Gastroesophageal sphincter (tissue), 4 donors: ENCODE measurements at regions not wholly inside any gene's neighbourhood (a gene's known extent, or its start where the extent isn't known, plus 50 kb on each side); places are given as distances from the start of the nearest gene placed in this dataset.

Experiments used
- ATAC-seq: fragments of 150-250 bp; one replicate; pipeline ENCODE4 v1.9.1; 2016; ENCODE audit warnings: mild to moderate bottlenecking, moderate library complexity
- H3K27ac ChIP-seq, 4 donors: fragments of 200-600 bp; sonication (generic) in 3 of 4; 1 replicate in 3 of 4; 2 replicates in 1 of 4; pipeline ENCODE4 v1.5.1; 2016 to 2019
- H3K27me3 ChIP-seq: fragments of 200-600 bp; sonication (generic); one replicate; pipeline ENCODE4 v1.5.1; 2019
- H3K36me3 ChIP-seq, 2 donors: fragments of 200-600 bp; sonication (generic); one replicate each; pipeline ENCODE4 v1.5.1; 2019; ENCODE audit warnings: control low read depth in 1 of 2
- H3K4me1 ChIP-seq, 3 donors: fragments of 200-600 bp; sonication (generic); 1 replicate in 2 of 3; 2 replicates in 1 of 3; pipeline ENCODE4 v1.5.1; 2016 to 2019; ENCODE audit warnings: control low read depth in 2 of 3
- H3K4me3 ChIP-seq, 2 donors: fragments of 200-600 bp; sonication (generic); one replicate each; pipeline ENCODE4 v1.5.1; 2019; ENCODE audit warnings: mild to moderate bottlenecking in 1 of 2, moderate library complexity in 1 of 2
- H3K9me3 ChIP-seq, 3 donors: fragments of 200-600 bp; sonication (generic); one replicate each; pipeline ENCODE4 v1.5.1; 2017 to 2019; ENCODE audit warnings: control low read depth in 2 of 3
- CTCF ChIP-seq, 4 experiments: fragments of 200-600 bp in 2 of 4; fragments of 450-650 bp in 2 of 4; sonication (generic) in 1 of 4; IDR thresholded peaks; one replicate each; pipeline ENCODE4 v1.5.1; 2017 to 2019; ENCODE audit warnings: antibody characterized with exemption in 4 of 4, mild to moderate bottlenecking in 2 of 4, moderate library complexity in 2 of 4
- EP300 ChIP-seq: sonication (generic); formaldehyde crosslinking; IDR thresholded peaks from one replicate; pipeline ENCODE4 v1.6.1; 2017; ENCODE audit warnings: antibody characterized with exemption, mild to moderate bottlenecking
- POLR2A ChIP-seq, 2 donors: fragments of 450-650 bp; IDR thresholded peaks; one replicate each; pipeline ENCODE4 v1.6.1; 2017; ENCODE audit warnings: antibody characterized with exemption in 2 of 2, mild to moderate bottlenecking in 2 of 2, moderate library complexity in 1 of 2
- POLR2AphosphoS5 ChIP-seq: sonication (generic); formaldehyde crosslinking; IDR thresholded peaks from one replicate; pipeline ENCODE4 v1.6.1; 2017; ENCODE audit warnings: antibody characterized with exemption
- WGBS, 2 donors: methylation state at CpG; one replicate each; pipeline ENCODE4 v1.1.5; 2018; ENCODE audit warnings: low coverage in 1 of 2; 5-methylcytosine and 5-hydroxymethylcytosine counted together

DNA sequence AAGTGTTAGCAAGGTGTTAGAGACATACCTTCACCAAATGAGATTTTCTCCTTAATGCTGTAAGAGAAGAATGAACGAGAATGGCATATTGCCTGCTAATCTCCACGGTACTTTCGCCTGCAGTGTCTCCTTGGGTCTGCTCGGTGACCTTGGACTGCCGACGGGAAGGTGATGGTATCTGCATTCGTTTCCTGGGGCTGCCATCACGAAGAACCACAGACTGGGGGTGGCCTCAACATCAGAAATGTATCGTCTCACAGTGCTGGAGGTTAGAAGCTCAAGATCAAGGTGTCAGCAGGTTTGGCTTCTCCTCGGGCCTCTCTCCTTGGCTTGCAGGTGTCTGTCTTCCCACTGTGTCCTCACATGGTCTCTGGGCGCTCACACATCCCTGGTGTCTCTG, 86.3 kb upstream of the TNRC6C start:
- Histone ChIP-seq H3K27me3 (no peaks in the 10 kb centered on the region), H3K36me3 (no peaks in the 10 kb centered on the region), H3K4me3 (no peak overlapping the region), H3K9me3 (peaks cover 0 to 10% (median 0%) of the 10 kb centered on the region in 3 donors), H3K4me1 (no peaks in the 10 kb centered on the region), H3K27ac (no peak overlapping the region)
- 93 to 97% methylated on average over 4 to 7 of the region's 11 CpGs for WGBS, 2 donors
- ATAC-seq: no peak
- TF ChIP-seq EP300 (no peak), POLR2A (IDR thresholded peaks at IDR 0.05) (no peak), POLR2AphosphoS5 (no peak), CTCF (IDR thresholded peaks at IDR 0.05) (no peak)

- H3K4me1 ChIP-seq: no peaks in the 10 kb centered on the region
- peaks cover 0 to 10% (median 0%) of the 10 kb centered on the region in 3 donors for H3K9me3 ChIP-seq
- no peak overlapping the region for H3K27ac ChIP-seq
- H3K27me3 ChIP-seq: no peaks in the 10 kb centered on the region
- WGBS, 2 donors: 73 to 79% methylated on average over 15 to 22 of the region's 28 CpGs
- H3K36me3 ChIP-seq: no peaks in the 10 kb centered on the region
- H3K4me3 ChIP-seq: no peak overlapping the region
- ATAC-seq: no peak
- TF ChIP-seq EP300 (no peak), CTCF (IDR thresholded peaks at IDR 0.05) (no peak)
These were observed 85.6 kb upstream of the TNRC6C start for GRCh38 chr17:77872714-77873499.

GRCh38 chr17:77873500-77874302, 84.8 kb upstream of the TNRC6C start:
- no peak for TF ChIP-seq POLR2AphosphoS5
- TF ChIP-seq POLR2A (IDR thresholded peaks at IDR 0.05): no peak
- no peak for TF ChIP-seq EP300
- no peak for TF ChIP-seq CTCF (IDR thresholded peaks at IDR 0.05)
- H3K4me3 ChIP-seq: no peak overlapping the region
- no peaks in the 10 kb centered on the region for H3K36me3 ChIP-seq
- H3K9me3 ChIP-seq: peaks cover 0 to 10% (median 0%) of the 10 kb centered on the region in 3 donors
- WGBS, 2 donors: 48 to 71% methylated on average over 6 to 8 of the region's 14 CpGs
- H3K27ac ChIP-seq: no peak overlapping the region
- ATAC-seq: no peak
- no peaks in the 10 kb centered on the region for H3K27me3 ChIP-seq
- H3K4me1 ChIP-seq: no peaks in the 10 kb centered on the region

- Histone ChIP-seq H3K4me1 (no peaks in the 10 kb centered on the region), H3K27ac (no peak overlapping the region)
- no peak for ATAC-seq
These were observed 84.0 kb upstream of the TNRC6C start for GRCh38 chr17:77874303-77875050.

GRCh38 chr17:77875051-77875780, 83.3 kb upstream of the TNRC6C start:
- no peak overlapping the region for H3K27ac ChIP-seq
- H3K4me1 ChIP-seq: peaks cover 0 to 1% (median 0%) of the 10 kb centered on the region in 3 donors
- no peaks in the 10 kb centered on the region for H3K36me3 ChIP-seq
- peaks cover 0 to 10% (median 0%) of the 10 kb centered on the region in 3 donors for H3K9me3 ChIP-seq
- H3K4me3 ChIP-seq: no peak overlapping the region
- H3K27me3 ChIP-seq: no peaks in the 10 kb centered on the region
- no peak for ATAC-seq
- TF ChIP-seq EP300 (no peak), POLR2A (IDR thresholded peaks at IDR 0.05) (no peak), CTCF (IDR thresholded peaks at IDR 0.05) (no peak), POLR2AphosphoS5 (no peak)
- 80 to 100% methylated on average over 2 to 5 of the region's 5 CpGs for WGBS, 2 donors

More at GRCh38 chr17:77874303-77875050, 84.0 kb upstream of the TNRC6C start:
- Histone ChIP-seq H3K4me3 (no peak overlapping the region), H3K9me3 (peaks cover 0 to 10% (median 0%) of the 10 kb centered on the region in 3 donors), H3K27me3 (no peaks in the 10 kb centered on the region), H3K36me3 (no peaks in the 10 kb centered on the region)
- 81% methylated on average over 6 of the region's 14 CpGs; no CpG with 5 or more reads in 1 of the 2 donors for WGBS, 2 donors
- no peak for TF ChIP-seq POLR2A (IDR thresholded peaks at IDR 0.05)
